HCT116 (cell line): ENCODE measurements at regions not wholly inside any gene's neighbourhood (a gene's known extent, or its start where the extent isn't known, plus 50 kb on each side); places are given as distances from the start of the nearest gene placed in this dataset.

Experiments
- ATAC-seq: fragments of 200-7000 bp; cut with Tn5 transposase; 2 replicates; pipeline ENCODE4 v1.9.1; 2020; ENCODE audit warnings: mild to moderate bottlenecking, moderate library complexity
- BruUV-seq: library from RNA; stranded (reverse); fragments of 400-500 nt; replicated peaks from 2 replicates; lab custom pipeline; 2021; lab: Mats Ljungman, UMichigan
- CTCF ChIA-PET: fragments of 300-600 bp; sonication (Branson Sonifier 250); formaldehyde crosslinking; loops from one replicate; lab custom pipeline; 2021; ENCODE audit warnings: antibody characterized with exemption; lab: Charles Lee
- POLR2A ChIA-PET: fragments of 300-600, 350-600 bp; sonication (Branson Sonifier 250); formaldehyde crosslinking; loops from one replicate; lab custom pipeline; 2021; ENCODE audit warnings: antibody characterized with exemption; lab: Charles Lee
- RAD21 ChIA-PET, 2 experiments: fragments of 300-600 bp; sonication (Branson Sonifier 250); formaldehyde crosslinking; loops; one replicate each; lab custom pipeline; 2023; ENCODE audit warnings: low total read pairs in 2 of 2; ENCODE audit not compliant: uncharacterized antibody in 2 of 2, unreplicated experiment in 2 of 2, low non-redundant PET in 1 of 2; lab: Charles Lee
- DNase-seq: peaks from one replicate; pipeline ENCODE4 v3.0.0-alpha.2; 2010; ENCODE audit warnings: low read depth, low spot score
- H2AFZ ChIP-seq: fragments of 200-600 bp; shearing (Covaris generic), sonication (generic); 2 replicates; pipeline ENCODE4 v1.6.1; 2017; ENCODE audit warnings: low read depth, mixed run types, mixed read lengths, antibody characterized with exemption, low read length; ENCODE audit not compliant: poor library complexity, severe bottlenecking
- H3K27ac ChIP-seq: 2 replicates; pipeline ENCODE4 v1.5.1; 2012; ENCODE audit warnings: low read depth, low read length
- H3K27me3 ChIP-seq: fragments of 200-600 bp; sonication (generic); 2 replicates; pipeline ENCODE4 v1.6.1; 2016; ENCODE audit warnings: mixed run types, low read length, mixed read lengths; ENCODE audit not compliant: insufficient read depth
- H3K36me3 ChIP-seq, 2 experiments: fragments of 200-500 bp in 1 of 2; fragments of 200-600 bp in 1 of 2; sonication (Bioruptor generic) in 1 of 2; sonication (generic) in 1 of 2; 2 replicates each; pipeline versions ENCODE4 v1.5.1 to v1.6.1; 2014 to 2016; ENCODE audit warnings: low read length in 2 of 2, inconsistent platforms in 1 of 2, mixed read lengths in 1 of 2, mixed run types in 1 of 2; ENCODE audit not compliant: insufficient read depth in 2 of 2, control insufficient read depth in 1 of 2
- H3K4me1 ChIP-seq, 2 experiments: fragments of 200-600 bp in 1 of 2; sonication (generic) in 1 of 2; 2 replicates each; pipeline versions ENCODE4 v1.5.1 to v1.6.1; 2012 to 2017; ENCODE audit warnings: low read length in 2 of 2, inconsistent platforms in 1 of 2, mild to moderate bottlenecking in 1 of 2, mixed read lengths in 1 of 2, mixed run types in 1 of 2, moderate library complexity in 1 of 2; ENCODE audit not compliant: insufficient read depth in 2 of 2, control insufficient read depth in 1 of 2
- H3K4me2 ChIP-seq: fragments of 200-600 bp; sonication (generic); 2 replicates; pipeline ENCODE4 v1.6.1; 2017; ENCODE audit warnings: mixed run types, low read length, mixed read lengths
- H3K4me3 ChIP-seq, 2 experiments: fragments of 200-600 bp in 1 of 2; sonication (generic) in 1 of 2; replicated peaks in 1 of 2; 2 replicates each; pipeline ENCODE4 v1.5.1; 2011 to 2016; ENCODE audit warnings: low read length in 2 of 2, control low read depth in 1 of 2, low read depth in 1 of 2, mild to moderate bottlenecking in 1 of 2, mixed read lengths in 1 of 2, mixed run types in 1 of 2
- H3K79me2 ChIP-seq: fragments of 200-600 bp; sonication (generic); 2 replicates; pipeline ENCODE4 v1.6.1; 2017; ENCODE audit warnings: mild to moderate bottlenecking, mixed run types, low read length, moderate library complexity, mixed read lengths; ENCODE audit not compliant: insufficient read depth
- H3K9ac ChIP-seq: fragments of 200-600 bp; sonication (generic); 2 replicates; pipeline ENCODE4 v1.6.1; 2016; ENCODE audit warnings: low read length, mixed read lengths
- H3K9me2 ChIP-seq: fragments of 200-600 bp; sonication (generic), shearing (Covaris generic); 2 replicates; pipeline ENCODE4 v1.6.1; 2017; ENCODE audit warnings: mixed run types, mild to moderate bottlenecking, moderate library complexity; ENCODE audit not compliant: insufficient read depth
- H3K9me3 ChIP-seq, 2 experiments: fragments of 200-500 bp in 1 of 2; fragments of 200-600 bp in 1 of 2; sonication (Bioruptor generic) in 1 of 2; sonication (generic) in 1 of 2; 2 replicates each; pipeline ENCODE4 v1.6.1; 2014 to 2017; ENCODE audit warnings: low read length in 2 of 2, mixed read lengths in 2 of 2, inconsistent platforms in 1 of 2, low read depth in 1 of 2, mild to moderate bottlenecking in 1 of 2, mixed run types in 1 of 2, moderate library complexity in 1 of 2; ENCODE audit not compliant: control insufficient read depth in 1 of 2, insufficient read depth in 1 of 2
- H4K20me1 ChIP-seq: fragments of 200-600 bp; sonication (generic), shearing (Covaris generic); 2 replicates; pipeline ENCODE4 v1.6.1; 2017; ENCODE audit warnings: mixed run types, mild to moderate bottlenecking, moderate library complexity; ENCODE audit not compliant: insufficient read depth
- CEBPB ChIP-seq: IDR thresholded peaks from 2 replicates; pipeline ENCODE4 v1.6.1; 2012; ENCODE audit warnings: low read depth
- CTCF ChIP-seq, 3 experiments: fragments of 200-600 bp in 1 of 3; sonication (generic) in 1 of 3; IDR thresholded peaks in 2 of 3; conservative IDR thresholded peaks in 1 of 3; 2 replicates each; pipeline ENCODE4 v1.5.1; 2012 to 2017; ENCODE audit warnings: low read depth in 2 of 3, low read length in 2 of 3, antibody characterized with exemption in 1 of 3, borderline replicate concordance in 1 of 3, control low read depth in 1 of 3, mild to moderate bottlenecking in 1 of 3, mixed read lengths in 1 of 3, mixed run types in 1 of 3, moderate library complexity in 1 of 3; ENCODE audit not compliant: insufficient read depth in 1 of 3
- ELF1 ChIP-seq: IDR thresholded peaks from 2 replicates; pipeline ENCODE4 v1.6.1; 2012; ENCODE audit warnings: low read depth, borderline replicate concordance
- EZH2 ChIP-seq: fragments of 200-600 bp; sonication (generic); IDR thresholded peaks from 2 replicates; pipeline ENCODE4 v1.6.1; 2017; ENCODE audit warnings: antibody characterized with exemption, mixed run types
- FOSL1 ChIP-seq: IDR thresholded peaks from 2 replicates; pipeline ENCODE4 v1.6.1; 2012; ENCODE audit warnings: low read depth
- JUND ChIP-seq: IDR thresholded peaks from 2 replicates; pipeline ENCODE4 v1.6.1; 2012
- MAX ChIP-seq: IDR thresholded peaks from 2 replicates; pipeline ENCODE4 v1.6.1; 2012
- RAD21 ChIP-seq: IDR thresholded peaks from 2 replicates; pipeline ENCODE4 v1.6.1; 2012; ENCODE audit warnings: low read depth, mild to moderate bottlenecking
- SP1 ChIP-seq: IDR thresholded peaks from 2 replicates; pipeline ENCODE4 v1.6.1; 2012; ENCODE audit warnings: low read depth
- SRF ChIP-seq: IDR thresholded peaks from 2 replicates; pipeline ENCODE4 v1.6.1; 2012; ENCODE audit warnings: low read depth
- TCF7L2 ChIP-seq: IDR thresholded peaks from 2 replicates; pipeline ENCODE4 v1.7.0; 2011; ENCODE audit warnings: borderline replicate concordance, inconsistent platforms; ENCODE audit not compliant: insufficient read depth, insufficient read length; ENCODE audit errors: extremely low read depth
- YY1 ChIP-seq: IDR thresholded peaks from 2 replicates; pipeline ENCODE4 v1.6.1; 2011; ENCODE audit warnings: low read length, low read depth, moderate library complexity, mild to moderate bottlenecking; ENCODE audit not compliant: insufficient replicate concordance; ENCODE audit errors: extremely low read depth
- ZNF274 ChIP-seq: fragments of 200-500 bp; sonication (Bioruptor generic); IDR thresholded peaks from 2 replicates; pipeline ENCODE4 v1.6.1; 2014; ENCODE audit warnings: mild to moderate bottlenecking, low read depth, low read length, inconsistent platforms
- intact Hi-C: fragments of 100-400 bp; cut with micrococcal nuclease; formaldehyde crosslinking; loops from 2 replicates; pipeline ENCODE4 v1.10.0; 2022

GRCh38 chr19:31179471-31179852 is 169.8 kb downstream of the TSHZ3 start:
- Histone ChIP-seq H3K27ac (no peak overlapping the region), H4K20me1 (no peaks in the 10 kb centered on the region), H2AFZ (no peak overlapping the region), H3K9me3 (peaks cover 12 to 47% of the 10 kb centered on the region in 2 experiments; a peak in 2 of 4 replicates), H3K36me3 (no peaks in the 10 kb centered on the region), H3K4me1 (no peaks in the 10 kb centered on the region), H3K4me2 (no peak overlapping the region), H3K9me2 (no peaks in the 10 kb centered on the region), H3K9ac (no peak overlapping the region), H3K27me3 (no peaks in the 10 kb centered on the region), H3K79me2 (no peaks in the 10 kb centered on the region), H3K4me3 (no peak overlapping the region)
- TF ChIP-seq ELF1, result no peak
- no peak for TF ChIP-seq JUND
- no peak for TF ChIP-seq EZH2
- no peak for TF ChIP-seq SRF
- TF ChIP-seq CTCF (IDR thresholded peaks at IDR 0.05 in 2 of 3, conservative IDR thresholded peaks at IDR 0.05 in 1 of 3; ENCODE audit: borderline replicate concordance in 1 of 3, insufficient read depth in 1 of 3, low read depth in 2 of 3, low read length in 2 of 3), result no peak
- TF ChIP-seq MAX, result no peak
- no peak for TF ChIP-seq SP1
- no peak for TF ChIP-seq RAD21
- no peak for ATAC-seq
- DNase-seq, result no peak
- ChIA-PET RAD21 (no interaction called here), CTCF (no interaction called here), POLR2A (no interaction called here)
- BruUV-seq, result no TSS peak
- intact Hi-C loops, result no loop called here

GRCh38 chr19:31178833-31179470 is 170.3 kb downstream of the TSHZ3 start:
- Histone ChIP-seq H3K9me2 (no peaks in the 10 kb centered on the region), H4K20me1 (no peaks in the 10 kb centered on the region), H3K27ac (no peak overlapping the region), H3K4me2 (no peak overlapping the region), H3K36me3 (no peaks in the 10 kb centered on the region), H3K9ac (no peak overlapping the region), H3K4me1 (no peaks in the 10 kb centered on the region), H3K79me2 (no peaks in the 10 kb centered on the region), H2AFZ (no peak overlapping the region), H3K9me3 (peaks cover 13 to 47% of the 10 kb centered on the region in 2 experiments; a peak in 2 of 4 replicates), H3K27me3 (no peaks in the 10 kb centered on the region), H3K4me3 (no peak overlapping the region)
- ChIA-PET POLR2A (no interaction called here), CTCF (no interaction called here), RAD21 (no interaction called here)
- ATAC-seq (no peak), DNase-seq (no peak)
- BruUV-seq, result no TSS peak
- intact Hi-C loops, result no loop called here
- TF ChIP-seq CTCF (IDR thresholded peaks at IDR 0.05 in 2 of 3, conservative IDR thresholded peaks at IDR 0.05 in 1 of 3; ENCODE audit: borderline replicate concordance in 1 of 3, insufficient read depth in 1 of 3, low read depth in 2 of 3, low read length in 2 of 3) (no peak), ELF1 (no peak), SP1 (no peak), MAX (no peak), EZH2 (no peak), RAD21 (no peak), CEBPB (no peak), TCF7L2 (no peak), FOSL1 (no peak), ZNF274 (no peak), JUND (no peak), YY1 (no peak)
